ENCODE measurements at regions not wholly inside any gene's neighbourhood (a gene's known extent, or its start where the extent isn't known, plus 50 kb on each side); places are given as distances from the start of the nearest gene placed in this dataset.

GRCh38 chr5:15160091-15160490 is 288.5 kb upstream of the ANKH start:
- Histone ChIP-seq H3K27me3 (replicated peaks in 1 of 4; ENCODE audit: control extremely low read depth in 1 of 4, control insufficient read depth in 3 of 4, insufficient read depth in 4 of 4, low read length in 3 of 4) (no peaks in the 10 kb centered on the region), H3K9me3 (ENCODE audit: control extremely low read depth in 1 of 3, control insufficient read depth in 2 of 3, insufficient read depth in 1 of 3, low read length in 2 of 3) (peaks cover 0 to 7% (median 0%) of the 10 kb centered on the region in 3 donors), H3K27ac (ENCODE audit: low read length in 2 of 2) (no peak overlapping the region), H2AFZ (ENCODE audit: insufficient read depth, low read depth, low read length, poor library complexity, severe bottlenecking) (no peak overlapping the region), H3K36me3 (replicated peaks in 1 of 2; ENCODE audit: control extremely low read depth in 1 of 2, control insufficient read depth in 1 of 2, extremely low read depth in 1 of 2, insufficient read depth in 2 of 2, low read length in 1 of 2) (no peaks in the 10 kb centered on the region), H3K4me3 (ENCODE audit: control extremely low read depth in 1 of 5, extremely low read depth in 1 of 5, insufficient read depth in 1 of 5, low read depth in 2 of 5, low read length in 4 of 5) (no peak overlapping the region), H4K20me1 (ENCODE audit: control insufficient read depth, insufficient read depth, low read length, poor library complexity, severe bottlenecking) (no peaks in the 10 kb centered on the region), H3K79me2 (ENCODE audit: control insufficient read depth, insufficient read depth, low read length) (no peaks in the 10 kb centered on the region), H3K4me2 (replicated peaks; ENCODE audit: low read depth, low read length, poor library complexity, severe bottlenecking) (no peak overlapping the region), H3K9ac (ENCODE audit: low read length) (no peak overlapping the region), H3K4me1 (ENCODE audit: control insufficient read depth in 2 of 2, insufficient read depth in 2 of 2, low read length in 2 of 2) (no peaks in the 10 kb centered on the region)
- no CpG with 5 or more reads among the region's 2 CpGs for WGBS (ENCODE audit: insufficient coverage)
- ChIA-PET POLR2A (no interaction called here), CTCF (no interaction called here)
- DNase-seq (no peak), ATAC-seq (ENCODE audit: low read depth) (no peak)
- H3K4me3 Mint-ChIP-seq = no peak overlapping the region
- H3K9me3 Mint-ChIP-seq (ENCODE audit: insufficient read depth) = peaks cover 9% of the 10 kb centered on the region
- TF ChIP-seq CTCF (IDR thresholded peaks at IDR 0.05) (no peak), EZH2 (IDR thresholded peaks at IDR 0.05; ENCODE audit: borderline replicate concordance, insufficient read depth, low read depth, low read length, poor library complexity, severe bottlenecking) (no peak)
- no peak overlapping the region for H3K27ac Mint-ChIP-seq
- H3K4me1 Mint-ChIP-seq = no peaks in the 10 kb centered on the region
- intact Hi-C loops (cut with micrococcal nuclease) = no loop called here
- no peaks in the 10 kb centered on the region for H3K27me3 Mint-ChIP-seq

- no peak overlapping the region for H3K27ac ChIP-seq (ENCODE audit: low read length in 2 of 2)
- no peaks in the 10 kb centered on the region for H3K4me1 ChIP-seq (ENCODE audit: control insufficient read depth in 2 of 2, insufficient read depth in 2 of 2, low read length in 2 of 2)
- no peaks in the 10 kb centered on the region for H3K27me3 ChIP-seq (replicated peaks in 1 of 4; ENCODE audit: control extremely low read depth in 1 of 4, control insufficient read depth in 3 of 4, insufficient read depth in 4 of 4, low read length in 3 of 4)
- H3K4me3 Mint-ChIP-seq = no peak overlapping the region
- no peaks in the 10 kb centered on the region for H3K36me3 ChIP-seq (replicated peaks in 1 of 2; ENCODE audit: control extremely low read depth in 1 of 2, control insufficient read depth in 1 of 2, extremely low read depth in 1 of 2, insufficient read depth in 2 of 2, low read length in 1 of 2)
- TF ChIP-seq EZH2 (IDR thresholded peaks at IDR 0.05; ENCODE audit: borderline replicate concordance, insufficient read depth, low read depth, low read length, poor library complexity, severe bottlenecking) (no peak), CTCF (IDR thresholded peaks at IDR 0.05) (no peak)
- H3K9me3 ChIP-seq (ENCODE audit: control extremely low read depth in 1 of 3, control insufficient read depth in 2 of 3, insufficient read depth in 1 of 3, low read length in 2 of 3) = peaks cover 0 to 7% (median 0%) of the 10 kb centered on the region in 3 donors
- H3K4me2 ChIP-seq (replicated peaks; ENCODE audit: low read depth, low read length, poor library complexity, severe bottlenecking) = no peak overlapping the region
- H3K4me3 ChIP-seq (ENCODE audit: control extremely low read depth in 1 of 5, extremely low read depth in 1 of 5, insufficient read depth in 1 of 5, low read depth in 2 of 5, low read length in 4 of 5) = no peak overlapping the region
- no peaks in the 10 kb centered on the region for H3K27me3 Mint-ChIP-seq
- H3K79me2 ChIP-seq (ENCODE audit: control insufficient read depth, insufficient read depth, low read length) = no peaks in the 10 kb centered on the region
- no peak overlapping the region for H3K9ac ChIP-seq (ENCODE audit: low read length)
- peaks cover 9% of the 10 kb centered on the region for H3K9me3 Mint-ChIP-seq (ENCODE audit: insufficient read depth)
- intact Hi-C loops (cut with micrococcal nuclease) = no loop called here
- H3K4me1 Mint-ChIP-seq = no peaks in the 10 kb centered on the region
- H2AFZ ChIP-seq (ENCODE audit: insufficient read depth, low read depth, low read length, poor library complexity, severe bottlenecking) = no peak overlapping the region
- no peak overlapping the region for H3K27ac Mint-ChIP-seq
- ChIA-PET CTCF (no interaction called here), POLR2A (no interaction called here)
- H4K20me1 ChIP-seq (ENCODE audit: control insufficient read depth, insufficient read depth, low read length, poor library complexity, severe bottlenecking) = no peaks in the 10 kb centered on the region
- no peak for DNase-seq
- no peak for ATAC-seq (ENCODE audit: low read depth)
- WGBS (ENCODE audit: insufficient coverage) = 100% methylated on average over 2 of the region's 3 CpGs
These were observed 288.0 kb upstream of the ANKH start for GRCh38 chr5:15159606-15160005.

All from B cell (primary cell).